GM12892 (cell line): ENCODE measurements at regions not wholly inside any gene's neighbourhood (a gene's known extent, or its start where the extent isn't known, plus 50 kb on each side); places are given as distances from the start of the nearest gene placed in this dataset.
"Not testable (repeated sequence)": the region's sequence is repeated elsewhere in the genome, so short reads cannot be mapped to it uniquely, and the experiment has no call there.

Experiments
- DNase-seq: peaks from one replicate; pipeline ENCODE4 v3.0.0; 2011; ENCODE audit not compliant: insufficient read length
- FAIRE-seq: peaks from 2 replicates; lab custom pipeline; 2011; peaks lifted over from hg19 to GRCh38; lab: Jason Lieb, UNC
- POLR2A ChIP-seq: IDR thresholded peaks from 2 replicates; pipeline ENCODE4 v1.6.1; 2011; ENCODE audit warnings: low read depth, low read length, control low read depth
- POLR2AphosphoS5 ChIP-seq: IDR thresholded peaks from 2 replicates; pipeline ENCODE4 v1.6.1; 2011; ENCODE audit warnings: low read depth, low read length, control low read depth
- TAF1 ChIP-seq: IDR thresholded peaks from 2 replicates; pipeline ENCODE4 v1.6.1; 2011; ENCODE audit warnings: low read depth, mild to moderate bottlenecking, control low read depth, low read length, borderline replicate concordance

DNA sequence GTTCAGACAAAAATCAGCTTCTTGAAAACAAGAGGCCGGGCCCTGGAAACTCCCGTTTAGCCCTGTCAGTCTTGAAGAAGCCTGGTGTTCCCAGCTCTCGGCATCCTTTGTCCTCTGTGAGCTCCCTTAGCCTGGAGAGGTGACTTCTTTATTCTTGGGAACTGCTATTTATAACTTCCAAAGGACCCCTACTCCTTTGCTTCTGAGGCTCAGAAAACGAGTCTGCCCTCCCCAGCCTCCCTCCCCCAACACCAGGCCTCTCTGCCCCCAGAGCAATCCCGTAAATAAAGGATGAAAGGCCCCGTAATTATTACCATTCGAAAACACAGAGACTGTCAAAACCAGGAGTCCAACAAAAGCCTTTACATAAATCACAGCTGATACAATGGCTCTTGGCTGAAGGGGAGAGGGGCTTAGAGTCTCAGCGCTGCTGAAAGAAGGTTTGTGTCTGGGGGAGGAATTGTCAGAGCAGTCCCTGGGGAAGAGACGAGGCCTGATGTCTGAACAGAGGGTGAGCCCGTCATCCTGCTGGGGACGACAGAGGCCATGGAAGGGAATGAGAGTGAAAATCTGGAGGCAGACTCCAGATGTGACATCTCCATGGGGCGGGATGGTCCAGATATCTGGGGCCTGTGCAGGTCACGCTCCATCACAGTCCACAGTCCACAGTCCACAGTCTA is 283.0 kb downstream of the MYCN start:
- FAIRE-seq (no peak), DNase-seq (no peak)
- TF ChIP-seq POLR2AphosphoS5 (no peak), POLR2A (no peak), TAF1 (no peak)

DNA sequence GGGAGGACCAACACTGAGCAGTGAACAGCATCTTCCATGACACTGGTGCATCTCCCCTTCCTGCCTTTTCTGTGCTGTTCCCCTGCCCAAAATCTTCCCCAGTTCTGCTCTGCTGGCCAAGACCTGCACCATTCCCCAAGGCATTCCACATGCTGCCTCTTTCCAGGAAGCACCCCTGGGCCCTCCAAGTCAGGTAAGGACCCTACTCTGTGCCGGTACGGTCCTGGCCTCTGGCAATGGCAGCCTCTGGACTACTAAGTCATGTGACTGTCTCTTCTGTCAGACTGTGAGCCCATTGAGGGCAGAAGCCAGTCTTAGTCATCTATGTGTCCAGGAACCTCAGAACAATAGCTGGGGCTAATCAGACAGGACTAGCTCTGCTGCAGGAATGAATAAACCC is 282.0 kb downstream of the MYCN start:
- FAIRE-seq, result no peak
- no peak for DNase-seq
- TF ChIP-seq POLR2A (no peak), POLR2AphosphoS5 (no peak), TAF1 (no peak)

GRCh38 chr2:16221461-16222010 is 281.2 kb downstream of the MYCN start:
- FAIRE-seq (no peak), DNase-seq (no peak)
- no peak for TF ChIP-seq TAF1
- TF ChIP-seq POLR2AphosphoS5, result no peak
- no peak for TF ChIP-seq POLR2A

GRCh38 chr2:16219292-16219975 is 279.1 kb downstream of the MYCN start:
- TF ChIP-seq POLR2AphosphoS5, result no peak
- no peak for TF ChIP-seq POLR2A
- TF ChIP-seq TAF1, result no peak
- DNase-seq (no peak), FAIRE-seq (no peak)

DNA sequence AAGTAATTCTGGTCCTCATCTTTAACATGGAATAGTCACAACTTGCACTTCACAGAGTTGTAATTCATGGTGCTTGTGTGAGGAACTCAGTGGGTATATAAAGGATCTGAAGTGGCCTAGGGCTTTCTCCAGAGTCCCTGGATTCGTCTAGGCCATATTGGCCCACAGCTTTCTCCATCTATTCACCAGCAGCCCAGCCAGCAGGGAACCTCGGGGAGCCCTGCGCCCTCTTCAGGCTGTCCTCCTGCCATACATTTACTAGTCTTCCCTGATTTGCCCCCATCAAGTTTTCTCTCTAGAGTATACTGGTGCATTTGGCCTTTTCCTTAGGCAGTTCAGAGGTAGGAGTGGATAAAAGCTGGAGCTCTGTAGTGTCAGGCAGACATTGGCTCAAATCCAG is 278.3 kb downstream of the MYCN start:
- TF ChIP-seq POLR2A, result no peak
- TF ChIP-seq POLR2AphosphoS5, result no peak
- TF ChIP-seq TAF1, result no peak
- DNase-seq (no peak), FAIRE-seq (no peak)

GRCh38 chr2:16218161-16218560 is 277.8 kb downstream of the MYCN start:
- FAIRE-seq, result no peak

DNA sequence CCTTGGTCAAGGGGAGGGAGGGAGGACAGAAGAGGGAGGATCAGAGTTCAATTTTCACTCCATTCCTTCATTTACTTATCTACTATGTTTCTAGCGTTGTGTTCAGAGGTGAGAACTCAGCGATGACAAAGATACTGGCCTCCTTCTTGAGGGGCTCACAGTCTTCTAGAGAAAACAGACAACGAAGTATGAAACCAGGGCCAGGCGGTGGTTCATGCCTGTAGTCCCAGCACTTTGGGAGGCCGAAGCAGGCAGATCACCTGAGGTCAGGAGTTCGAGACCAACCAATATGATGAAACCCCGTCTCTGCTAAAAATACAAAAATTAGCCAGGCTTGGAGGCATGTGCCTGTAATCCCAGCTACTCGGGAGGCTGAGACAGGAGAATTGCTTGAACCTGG is 277.4 kb downstream of the MYCN start:
- not testable (repeated sequence) for FAIRE-seq, DNase-seq

More at GRCh38 chr2:16218161-16218560, 277.8 kb downstream of the MYCN start:
- DNase-seq, result no peak
- TF ChIP-seq POLR2AphosphoS5 (no peak), TAF1 (no peak), POLR2A (no peak)

- TF ChIP-seq POLR2A (no peak), TAF1 (no peak), POLR2AphosphoS5 (no peak)
- FAIRE-seq, result no peak
Observed at GRCh38 chr2:16217291-16217690, 276.9 kb downstream of the MYCN start.

DNA sequence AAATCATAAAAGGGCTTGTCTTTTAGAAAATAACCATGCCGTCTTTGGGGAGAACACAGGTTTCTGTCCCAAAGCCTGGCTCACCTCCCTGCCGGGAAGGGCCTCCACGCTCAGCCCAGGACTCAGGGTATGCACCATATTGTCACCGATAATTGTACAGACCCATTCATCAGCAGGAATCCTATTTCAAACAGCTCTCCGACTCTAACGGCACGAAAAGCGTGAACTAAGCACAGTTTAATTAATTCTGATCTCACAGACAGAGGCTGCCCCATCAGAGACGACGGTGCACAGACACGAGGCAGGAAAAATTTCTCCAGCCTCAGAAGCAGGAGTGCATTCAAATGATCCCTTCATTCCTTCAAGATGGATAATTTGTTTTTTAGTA is 276.2 kb downstream of the MYCN start:
- DNase-seq, result no peak
- TF ChIP-seq POLR2A (no peak), POLR2AphosphoS5 (no peak), TAF1 (no peak)
- no peak for FAIRE-seq

More at GRCh38 chr2:16217291-16217690, 276.9 kb downstream of the MYCN start:
- DNase-seq, result no peak

DNA sequence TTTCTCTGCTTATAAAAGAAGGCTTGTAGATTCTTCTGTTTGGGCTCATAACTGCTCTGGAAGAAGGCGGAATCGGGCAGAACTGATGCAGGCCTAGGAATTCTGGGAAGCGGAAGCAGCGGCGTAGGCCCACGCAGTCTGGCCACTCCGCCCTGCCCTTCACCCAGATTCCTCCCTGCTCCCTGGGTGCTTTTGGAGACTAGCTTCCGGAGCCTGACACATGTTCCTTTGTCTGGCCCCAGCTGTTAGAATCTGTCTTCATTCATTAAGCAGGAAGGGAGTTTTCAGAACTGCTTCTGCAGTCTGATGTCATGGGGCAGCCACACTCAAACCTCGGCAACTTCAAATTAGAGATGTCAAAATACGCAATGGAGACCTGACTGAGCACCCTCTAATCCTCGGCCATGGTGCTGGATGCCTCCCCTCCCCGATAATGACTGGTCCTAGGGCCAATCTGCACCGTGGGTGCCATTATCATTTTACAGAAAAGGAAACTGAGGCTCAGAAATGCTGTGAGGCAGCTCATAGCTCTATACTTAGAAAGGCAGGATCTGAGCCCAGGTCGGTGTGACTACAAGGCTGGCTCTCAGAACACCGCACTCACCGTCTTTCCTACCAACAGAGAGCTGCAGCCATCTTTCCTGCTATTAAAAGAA is 275.7 kb downstream of the MYCN start:
- TF ChIP-seq POLR2AphosphoS5 (no peak), POLR2A (no peak), TAF1 (no peak)
- no peak for DNase-seq
- no peak for FAIRE-seq

- TF ChIP-seq POLR2A, result no peak
- TF ChIP-seq POLR2AphosphoS5, result no peak
- TF ChIP-seq TAF1, result no peak
- FAIRE-seq (no peak), DNase-seq (no peak)
Observed at GRCh38 chr2:16214861-16215260, 274.5 kb downstream of the MYCN start.
